ENCODE measurements at regions not wholly inside any gene's neighbourhood (a gene's known extent, or its start where the extent isn't known, plus 50 kb on each side); places are given as distances from the start of the nearest gene placed in this dataset.
"Not testable (repeated sequence)": the region's sequence is repeated elsewhere in the genome, so short reads cannot be mapped to it uniquely, and the experiment has no call there.

GRCh38 chr2:5203134-5203755 is 488.9 kb upstream of the SOX11 start:
- DNase-seq = no peak

- not testable (repeated sequence) for DNase-seq
Measured at GRCh38 chr2:5206742-5207141, 485.4 kb upstream of the SOX11 start.

- no peak for DNase-seq
Measured at GRCh38 chr2:5215989-5216607, 476.1 kb upstream of the SOX11 start.

- no peak for DNase-seq
Measured at GRCh38 chr2:5227062-5227699, 465.0 kb upstream of the SOX11 start.

GRCh38 chr2:5229574-5229973 is 462.6 kb upstream of the SOX11 start:
- no peak for DNase-seq

GRCh38 chr2:5230444-5230843 is 461.7 kb upstream of the SOX11 start:
- DNase-seq = no peak

- DNase-seq = no peak
Measured at GRCh38 chr2:5230855-5231254, 461.3 kb upstream of the SOX11 start.

- no peak for DNase-seq
Measured at GRCh38 chr2:5231287-5231686, 460.9 kb upstream of the SOX11 start.

GRCh38 chr2:5234563-5234962 is 457.6 kb upstream of the SOX11 start:
- no peak for DNase-seq

- DNase-seq = no peak
Measured at GRCh38 chr2:5235701-5236100, 456.5 kb upstream of the SOX11 start.

- DNase-seq = peak; percentile 49
Measured at GRCh38 chr2:5236249-5236648, 455.9 kb upstream of the SOX11 start.

- no peak for DNase-seq
Measured at GRCh38 chr2:5242751-5243150, 449.4 kb upstream of the SOX11 start.

- DNase-seq = no peak
Measured at GRCh38 chr2:5250482-5250881, 441.7 kb upstream of the SOX11 start.

GRCh38 chr2:5253263-5253662 is 438.9 kb upstream of the SOX11 start:
- DNase-seq = no peak

GRCh38 chr2:5254791-5255332 is 437.3 kb upstream of the SOX11 start:
- DNase-seq = no peak

GRCh38 chr2:5263291-5263690 is 428.9 kb upstream of the SOX11 start:
- no peak for DNase-seq

GRCh38 chr2:5264361-5264760 is 427.8 kb upstream of the SOX11 start:
- DNase-seq = no peak

- DNase-seq = no peak
Measured at GRCh38 chr2:5285061-5285460, 407.1 kb upstream of the SOX11 start.

GRCh38 chr2:5285872-5286769 is 406.1 kb upstream of the SOX11 start:
- no peak for DNase-seq

GRCh38 chr2:5287558-5288334 is 404.4 kb upstream of the SOX11 start:
- DNase-seq = peak; percentile 29

GRCh38 chr2:5290900-5291546 is 401.2 kb upstream of the SOX11 start:
- DNase-seq = no peak

- DNase-seq = no peak
Measured at GRCh38 chr2:5304640-5305039, 387.5 kb upstream of the SOX11 start.
